A549 (cell line): ENCODE measurements at regions not wholly inside any gene's neighbourhood (a gene's known extent, or its start where the extent isn't known, plus 50 kb on each side); places are given as distances from the start of the nearest gene placed in this dataset.
"Not testable (repeated sequence)": the region's sequence is repeated elsewhere in the genome, so short reads cannot be mapped to it uniquely, and the experiment has no call there.

Experiments used
- CHD4 ChIP-seq: fragments of 200-600 bp; sonication (generic); IDR thresholded peaks from 2 replicates; pipeline ENCODE4 v1.6.1; 2016; ENCODE audit warnings: antibody characterized with exemption, mild to moderate bottlenecking, borderline replicate concordance
- KDM1A ChIP-seq: fragments of 200-600 bp; sonication (generic); IDR thresholded peaks from 2 replicates; pipeline ENCODE4 v1.6.1; 2016; ENCODE audit warnings: low read depth, mild to moderate bottlenecking
- MAFK ChIP-seq: fragments of 450-650 bp; IDR thresholded peaks from 2 replicates; pipeline ENCODE4 v1.6.1; 2014; ENCODE audit not compliant: partially characterized antibody
- TF ChIP-seq, protein P1 (sequence below): fragments of >200 bp; sonication (Bioruptor Twin); formaldehyde crosslinking; IDR thresholded peaks from 3 replicates; pipeline ENCODE4 v1.5.1; 2016

DNA sequence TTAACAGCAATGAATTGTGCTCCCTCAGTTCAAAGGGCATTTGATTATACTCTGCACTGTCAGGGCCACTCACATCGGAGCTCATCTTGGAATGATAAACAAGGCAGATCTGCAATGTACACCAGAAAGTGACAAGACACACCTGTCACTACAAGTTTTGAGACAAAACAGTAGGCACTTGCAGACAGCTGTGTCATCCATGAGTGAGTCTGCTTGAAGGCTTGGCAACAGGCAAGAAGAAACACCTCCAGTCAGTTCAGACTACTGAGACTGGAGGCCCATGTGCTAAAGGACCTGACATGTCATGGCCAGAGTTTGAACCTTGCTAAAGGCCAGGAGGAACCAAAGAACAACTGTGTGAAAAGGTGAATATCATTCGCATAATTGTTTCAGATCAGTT lies 354.5 kb downstream of the CEP170 start:
- TF ChIP-seq MAFK, CHD4, KDM1A: not testable (repeated sequence)
- TF ChIP-seq, protein P1, sequence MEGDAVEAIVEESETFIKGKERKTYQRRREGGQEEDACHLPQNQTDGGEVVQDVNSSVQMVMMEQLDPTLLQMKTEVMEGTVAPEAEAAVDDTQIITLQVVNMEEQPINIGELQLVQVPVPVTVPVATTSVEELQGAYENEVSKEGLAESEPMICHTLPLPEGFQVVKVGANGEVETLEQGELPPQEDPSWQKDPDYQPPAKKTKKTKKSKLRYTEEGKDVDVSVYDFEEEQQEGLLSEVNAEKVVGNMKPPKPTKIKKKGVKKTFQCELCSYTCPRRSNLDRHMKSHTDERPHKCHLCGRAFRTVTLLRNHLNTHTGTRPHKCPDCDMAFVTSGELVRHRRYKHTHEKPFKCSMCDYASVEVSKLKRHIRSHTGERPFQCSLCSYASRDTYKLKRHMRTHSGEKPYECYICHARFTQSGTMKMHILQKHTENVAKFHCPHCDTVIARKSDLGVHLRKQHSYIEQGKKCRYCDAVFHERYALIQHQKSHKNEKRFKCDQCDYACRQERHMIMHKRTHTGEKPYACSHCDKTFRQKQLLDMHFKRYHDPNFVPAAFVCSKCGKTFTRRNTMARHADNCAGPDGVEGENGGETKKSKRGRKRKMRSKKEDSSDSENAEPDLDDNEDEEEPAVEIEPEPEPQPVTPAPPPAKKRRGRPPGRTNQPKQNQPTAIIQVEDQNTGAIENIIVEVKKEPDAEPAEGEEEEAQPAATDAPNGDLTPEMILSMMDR, result not testable (repeated sequence)
